GM21390 (cell line): ENCODE measurements at regions not wholly inside any gene's neighbourhood (a gene's known extent, or its start where the extent isn't known, plus 50 kb on each side); places are given as distances from the start of the nearest gene placed in this dataset.
"Not testable (repeated sequence)": the region's sequence is repeated elsewhere in the genome, so short reads cannot be mapped to it uniquely, and the experiment has no call there.

Source experiments
- ATAC-seq: cut with Tn5 transposase; IDR thresholded peaks from one replicate; pipeline ENCODE4 v1.9.1; 2021; ENCODE audit not compliant: unreplicated experiment

DNA sequence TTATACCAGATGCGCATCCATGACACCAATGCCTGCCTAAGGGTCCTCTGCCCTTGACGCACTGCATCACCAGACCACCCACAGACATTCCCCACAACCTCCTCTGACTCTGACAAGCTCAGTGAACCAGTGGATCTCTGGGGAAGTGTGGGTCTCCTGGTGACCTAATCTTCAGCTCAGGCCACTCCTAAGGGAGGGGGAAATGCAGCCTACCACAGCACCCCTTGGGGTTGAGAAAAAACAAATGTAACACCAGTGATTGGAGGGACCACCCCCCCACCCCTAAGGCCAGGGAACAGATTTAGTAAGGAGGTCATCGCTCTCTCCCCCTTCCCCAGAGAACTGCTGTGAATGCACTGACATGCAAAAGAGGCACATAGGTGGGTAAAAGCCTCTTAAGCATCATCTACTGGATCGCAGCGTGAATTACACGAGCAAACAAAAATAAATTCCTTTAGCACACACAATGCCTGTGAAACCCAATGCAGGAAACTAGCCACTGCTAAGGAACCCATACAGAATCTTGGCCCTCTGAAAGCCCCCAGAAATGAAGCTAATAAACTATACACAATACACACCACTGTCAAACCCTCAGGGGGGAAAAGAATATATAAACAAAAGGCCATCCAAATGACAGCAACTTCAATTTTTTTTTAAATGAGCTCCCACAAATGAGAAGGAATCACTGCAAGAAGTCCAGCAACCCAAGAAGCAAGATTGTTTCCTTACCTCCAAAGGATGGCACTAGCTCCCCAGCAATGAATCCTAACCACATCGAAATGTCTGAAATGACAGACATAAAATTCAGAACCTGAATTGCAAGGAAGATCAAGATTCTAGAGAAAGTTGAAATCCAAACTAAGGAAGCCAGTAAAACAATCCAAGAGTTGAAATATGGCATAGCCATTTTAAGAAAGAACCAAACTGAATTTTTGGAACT, 513.7 kb upstream of the PTGER4 start:
- no peak for ATAC-seq

DNA sequence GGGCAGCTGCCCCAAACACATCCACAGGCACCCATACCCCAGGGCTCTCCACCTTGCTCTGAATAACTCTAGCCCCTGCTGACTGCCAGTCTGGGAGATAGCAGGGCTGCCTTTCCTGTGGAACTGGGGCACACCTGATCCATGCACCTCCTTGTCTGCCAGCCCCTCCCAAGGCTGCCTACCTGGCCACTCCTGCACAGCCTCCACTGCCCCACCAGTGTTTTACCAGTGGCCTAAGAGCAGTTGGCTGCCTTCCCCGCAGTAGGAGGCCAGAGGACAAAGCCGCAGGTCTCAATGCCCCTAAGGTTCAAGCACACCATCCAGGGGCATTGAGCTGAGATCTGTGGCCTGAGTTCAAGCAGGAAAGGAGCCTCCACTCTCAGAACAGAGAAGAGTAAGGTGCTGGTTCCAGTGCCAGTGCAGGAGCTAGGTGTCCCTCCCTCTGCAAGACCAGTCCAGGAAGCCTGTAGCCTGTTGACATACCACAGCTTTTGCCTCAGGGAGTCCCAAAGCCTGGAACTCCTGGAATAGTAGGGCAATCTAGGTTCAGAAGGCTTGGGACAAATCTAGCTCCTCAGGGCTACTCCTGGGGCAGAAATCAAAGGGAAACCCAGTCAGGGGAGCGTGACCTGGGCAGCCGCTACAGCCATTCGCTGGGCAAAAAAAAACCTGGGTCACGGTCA, 514.5 kb upstream of the PTGER4 start:
- ATAC-seq: no peak

DNA sequence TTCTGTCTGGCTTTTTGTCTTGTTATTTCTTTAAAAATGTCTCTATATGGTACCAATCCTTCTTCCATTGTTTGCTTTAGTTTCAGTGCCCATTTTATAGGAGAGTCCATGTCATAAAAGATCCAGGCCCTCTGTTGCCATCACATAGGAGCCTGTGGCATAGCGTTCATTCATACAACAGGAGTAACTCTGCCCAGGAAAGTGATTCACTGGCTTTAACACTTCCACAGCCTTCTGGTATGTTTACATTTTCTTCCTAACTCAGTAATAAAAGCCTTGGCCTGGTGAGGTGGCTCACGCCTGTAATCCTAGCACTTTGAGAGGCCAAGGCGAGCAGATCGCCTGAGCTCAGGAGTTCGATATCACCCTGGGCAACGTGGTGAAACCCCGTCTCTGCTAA, 519.3 kb upstream of the PTGER4 start:
- ATAC-seq: no peak

DNA sequence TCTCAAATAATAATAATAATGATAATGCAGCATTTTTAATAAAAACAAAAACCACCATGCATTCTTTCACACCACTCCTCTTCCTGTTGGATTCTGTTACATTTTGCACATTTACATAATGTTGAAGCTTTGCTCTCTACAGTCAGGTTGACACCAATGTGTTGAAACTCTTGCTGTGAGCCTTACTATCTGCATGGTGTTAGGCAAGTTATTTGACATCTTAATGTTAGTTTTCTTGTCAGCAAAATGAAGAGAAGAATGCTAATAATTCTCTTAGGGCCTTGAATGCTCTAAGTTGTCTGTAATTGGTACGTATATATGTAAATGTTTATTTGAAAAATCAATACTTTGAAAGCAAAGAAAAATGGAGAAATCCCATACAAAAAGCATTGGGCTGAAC, 525.5 kb upstream of the PTGER4 start:
- ATAC-seq: no peak

DNA sequence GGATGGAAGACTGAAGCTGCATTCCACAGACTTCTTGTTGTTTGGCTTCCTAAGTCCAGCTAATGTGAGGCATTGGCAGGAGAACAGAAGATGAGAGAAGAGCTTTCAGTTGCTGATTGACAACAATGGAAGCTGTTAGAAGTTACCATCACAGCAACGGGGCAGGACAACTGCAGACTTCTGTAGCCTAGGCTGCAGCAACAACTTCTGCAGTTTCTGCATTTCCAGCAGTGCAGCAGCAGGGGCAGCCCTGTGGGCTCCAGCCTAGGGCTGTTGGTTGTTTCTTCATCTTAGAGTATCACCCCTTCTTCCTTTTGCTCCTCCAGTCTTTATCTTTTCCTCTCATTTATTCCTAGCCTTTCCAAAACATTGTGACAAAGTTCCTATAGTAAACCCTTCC, 528.8 kb upstream of the PTGER4 start:
- ATAC-seq: no peak

DNA sequence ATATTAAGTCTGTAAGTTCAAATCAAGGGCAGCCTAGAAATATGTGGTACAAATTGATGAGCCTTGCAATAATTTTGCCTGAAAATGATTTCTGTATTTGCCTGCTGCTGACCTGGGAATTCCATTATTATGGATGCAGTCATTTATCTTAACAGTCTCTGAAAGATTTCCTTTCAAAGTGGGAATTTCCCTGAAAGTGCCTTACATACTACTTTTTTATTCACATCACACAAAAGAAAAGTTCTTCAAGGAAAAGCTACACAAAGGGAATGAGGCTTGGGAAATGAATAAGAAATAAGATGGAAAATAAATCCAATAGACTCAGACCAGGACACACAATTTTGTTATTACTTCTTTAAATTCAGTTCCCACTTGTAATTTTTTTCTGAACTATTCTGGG, 537.8 kb upstream of the PTGER4 start:
- no peak for ATAC-seq

DNA sequence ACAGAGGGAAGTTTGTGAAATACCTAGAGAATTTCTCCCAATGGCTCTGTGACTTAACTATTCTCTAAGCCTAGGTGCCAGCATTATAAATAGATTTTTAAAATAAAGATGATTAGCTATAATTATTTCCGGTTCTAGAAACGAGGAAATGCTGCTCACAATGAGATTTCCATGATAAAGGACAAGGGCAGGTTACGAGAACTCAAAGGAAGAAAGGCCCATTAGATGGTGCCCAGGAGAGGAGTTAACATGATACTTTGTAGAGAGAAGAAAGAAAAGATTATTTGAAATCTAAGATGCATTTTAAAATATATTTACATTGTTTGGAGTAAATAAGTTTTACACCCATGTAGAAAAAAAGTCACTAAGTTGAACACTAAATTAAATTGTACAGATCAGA, 538.3 kb upstream of the PTGER4 start:
- ATAC-seq: no peak

DNA sequence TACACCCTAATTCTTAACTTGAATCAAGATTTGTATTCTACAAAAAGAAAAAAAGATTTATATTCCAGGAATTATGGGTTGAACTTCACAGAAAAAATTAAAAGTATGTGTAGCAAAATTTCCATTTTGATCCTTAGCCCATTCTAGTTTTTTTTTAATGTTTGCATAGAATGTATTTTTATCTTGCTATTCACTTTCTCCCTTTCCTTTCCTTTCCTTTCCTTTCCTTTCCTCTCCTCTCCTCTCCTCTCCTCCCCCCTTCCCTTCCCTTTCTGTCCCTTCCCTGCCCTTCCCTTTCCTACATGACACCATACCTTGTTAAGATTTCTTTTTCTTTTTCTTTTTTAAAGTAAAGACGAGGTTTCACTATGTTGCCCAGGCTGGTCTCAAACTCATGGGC, 542.5 kb upstream of the PTGER4 start:
- ATAC-seq: no peak

DNA sequence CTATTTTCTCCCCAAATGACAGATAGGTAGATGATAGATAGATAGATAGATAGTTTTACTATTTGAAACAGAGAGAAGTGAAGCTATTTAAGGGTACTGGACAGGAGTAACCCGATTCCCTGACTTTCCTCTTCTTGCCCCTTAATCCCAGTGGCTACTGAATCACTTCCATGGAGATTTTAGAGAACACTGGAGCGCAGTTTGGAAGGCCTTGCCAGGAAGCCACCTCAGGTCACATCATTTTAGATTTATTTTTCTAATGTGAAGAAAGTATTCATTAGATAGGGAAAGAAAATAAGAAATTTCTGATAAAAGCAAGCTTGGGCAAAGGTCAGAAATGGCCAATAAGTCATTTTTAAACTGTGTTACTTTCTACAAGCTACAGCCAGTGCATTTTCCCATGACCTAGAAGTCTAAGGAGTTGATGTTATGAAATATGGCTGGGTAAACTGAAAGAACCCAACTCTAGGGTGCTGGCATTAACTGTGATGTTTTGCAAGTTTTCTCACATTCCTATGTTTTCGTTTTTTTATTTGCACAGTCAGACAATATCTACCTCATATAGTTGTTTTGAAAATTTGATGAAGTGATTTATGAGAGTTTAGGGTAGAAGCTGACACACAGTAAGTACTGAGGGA, 544.7 kb upstream of the PTGER4 start:
- no peak for ATAC-seq

DNA sequence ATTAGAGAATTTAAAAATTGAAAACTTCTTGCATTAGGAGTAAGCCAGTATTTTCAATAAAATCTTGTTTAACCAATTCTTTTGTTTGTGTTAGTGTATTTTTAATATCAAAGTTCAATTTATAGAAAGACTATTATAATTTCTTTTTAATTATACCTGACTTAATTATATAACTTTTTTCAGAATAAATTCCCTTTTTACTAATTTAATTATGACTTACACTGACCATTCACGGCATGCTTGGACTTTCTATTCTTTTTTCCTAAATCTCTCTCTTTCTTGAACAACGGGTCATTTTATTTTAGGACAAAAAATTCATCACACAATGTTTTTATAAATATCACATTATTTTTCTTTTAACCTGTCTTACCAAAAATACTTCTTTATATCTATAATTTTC, 555.3 kb upstream of the PTGER4 start:
- no peak for ATAC-seq

DNA sequence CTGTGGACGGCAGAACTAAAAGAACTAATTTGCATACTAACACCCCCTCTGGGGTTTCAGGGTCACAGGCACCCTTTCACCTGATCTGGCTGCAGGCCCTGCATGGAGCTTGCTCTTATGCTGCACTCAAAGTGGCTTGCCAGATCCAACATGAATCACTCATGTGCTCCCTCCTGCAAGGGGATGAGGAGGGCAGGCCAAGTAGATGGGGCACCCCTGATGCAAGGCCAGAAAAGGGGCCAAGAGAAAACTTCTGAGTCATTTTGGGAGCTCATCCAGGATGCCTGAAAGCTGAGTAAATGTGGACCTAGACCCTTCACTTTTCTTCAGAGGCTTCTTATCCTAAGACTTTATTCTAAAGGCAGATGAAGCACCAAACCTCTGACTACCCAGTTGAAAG, 558.5 kb upstream of the PTGER4 start:
- no peak for ATAC-seq

DNA sequence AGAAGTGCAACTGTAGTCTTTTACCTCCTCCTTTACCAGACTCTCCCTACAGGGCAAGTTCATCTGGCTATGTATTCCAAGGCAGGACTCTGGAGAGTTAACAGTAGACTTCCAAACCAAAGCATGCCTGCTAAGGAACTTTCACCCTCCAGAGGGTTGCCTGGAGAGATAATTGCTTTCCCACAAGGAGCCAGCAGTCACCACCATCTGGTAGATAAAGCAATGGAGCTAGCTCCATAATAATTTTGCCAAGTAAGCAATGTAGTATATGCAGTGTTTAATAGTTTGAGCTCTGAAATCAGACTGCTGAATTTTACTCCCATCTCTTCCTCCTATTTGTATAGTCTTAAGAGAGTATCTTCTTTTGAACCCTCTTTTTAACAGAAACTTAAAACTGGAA, 566.8 kb upstream of the PTGER4 start:
- no peak for ATAC-seq

DNA sequence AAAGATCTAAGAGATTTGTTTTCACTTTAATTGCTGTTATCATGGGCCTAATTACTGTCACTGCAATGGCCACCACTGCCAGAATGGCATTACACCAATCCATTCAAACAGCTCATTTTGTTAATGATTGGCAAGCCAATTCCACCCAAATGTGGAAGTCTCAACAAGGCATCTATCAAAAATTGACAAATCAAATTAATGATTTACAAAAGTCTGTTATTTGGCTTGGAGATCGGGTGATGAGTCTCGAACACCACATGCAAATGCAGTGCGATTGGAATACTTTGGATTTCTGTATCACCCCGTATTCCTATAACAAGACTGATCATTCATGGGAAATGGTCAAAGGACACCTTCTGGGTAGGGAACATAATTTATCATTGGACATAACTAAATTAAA, 568.7 kb upstream of the PTGER4 start:
- ATAC-seq: not testable (repeated sequence)

DNA sequence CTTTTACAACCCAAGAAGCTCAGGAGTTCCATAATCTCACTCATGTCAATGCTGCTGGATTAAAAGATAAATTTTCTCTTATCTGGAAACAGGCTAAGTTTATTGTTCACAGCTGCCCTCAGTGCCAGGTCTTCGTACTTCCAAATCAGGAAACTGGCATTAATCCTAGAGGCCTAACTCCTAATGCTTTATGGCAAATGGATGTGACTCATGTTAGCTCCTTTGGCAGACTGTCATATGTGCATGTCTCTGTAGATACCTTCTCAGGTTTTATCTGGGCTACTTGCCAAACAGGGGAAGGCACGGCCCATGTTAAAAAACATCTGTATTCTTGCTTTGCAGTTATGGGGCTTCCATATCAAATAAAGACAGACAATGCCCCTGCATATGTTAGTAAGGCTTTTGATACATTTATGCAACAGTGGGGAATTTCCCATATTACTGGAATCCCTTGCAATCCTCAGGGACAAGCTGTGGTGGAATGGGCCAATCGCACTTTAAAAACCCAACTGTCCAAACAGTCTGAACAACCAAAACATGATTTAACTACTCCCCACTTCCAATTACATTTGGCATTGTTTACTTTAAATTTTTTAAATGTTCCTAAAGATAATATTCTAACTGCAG, 570.8 kb upstream of the PTGER4 start:
- not testable (repeated sequence) for ATAC-seq

DNA sequence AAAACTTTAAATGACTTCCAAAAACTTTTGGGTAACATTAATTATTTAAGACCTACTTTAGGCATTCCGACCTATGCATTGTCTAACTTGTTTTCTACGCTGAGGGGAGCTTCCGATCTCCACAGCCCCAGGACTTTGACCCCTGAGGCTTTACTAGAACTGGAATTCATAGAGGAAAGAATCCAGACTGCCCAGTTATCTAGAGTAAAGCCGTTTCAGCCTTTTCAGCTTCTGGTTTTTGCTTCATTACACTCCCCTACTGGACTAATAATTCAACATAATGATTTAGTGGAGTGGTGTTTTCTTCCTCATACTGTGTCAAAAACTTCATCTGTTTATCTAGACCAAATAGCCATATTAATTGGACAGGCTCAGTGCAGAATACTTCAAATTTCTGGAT, 571.9 kb upstream of the PTGER4 start:
- not testable (repeated sequence) for ATAC-seq

DNA sequence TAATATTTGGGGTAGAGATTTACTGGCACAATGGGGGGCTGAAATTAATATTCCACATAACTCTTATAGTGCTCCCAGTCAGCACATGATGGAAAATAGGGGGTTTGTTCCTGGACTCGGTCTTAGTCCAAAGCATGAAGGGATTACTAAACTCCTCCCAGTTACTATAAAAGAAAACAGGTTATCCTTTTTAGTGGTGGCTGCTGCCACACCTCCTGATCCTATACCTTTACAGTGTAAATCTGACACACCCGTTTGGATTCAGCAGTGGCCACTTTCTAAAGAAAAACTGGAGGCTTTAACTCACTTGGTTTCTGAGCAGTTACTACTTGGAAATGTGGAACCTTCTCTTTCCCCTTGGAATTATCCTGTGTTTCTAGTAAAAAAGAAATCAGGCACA, 572.9 kb upstream of the PTGER4 start:
- ATAC-seq: no peak

DNA sequence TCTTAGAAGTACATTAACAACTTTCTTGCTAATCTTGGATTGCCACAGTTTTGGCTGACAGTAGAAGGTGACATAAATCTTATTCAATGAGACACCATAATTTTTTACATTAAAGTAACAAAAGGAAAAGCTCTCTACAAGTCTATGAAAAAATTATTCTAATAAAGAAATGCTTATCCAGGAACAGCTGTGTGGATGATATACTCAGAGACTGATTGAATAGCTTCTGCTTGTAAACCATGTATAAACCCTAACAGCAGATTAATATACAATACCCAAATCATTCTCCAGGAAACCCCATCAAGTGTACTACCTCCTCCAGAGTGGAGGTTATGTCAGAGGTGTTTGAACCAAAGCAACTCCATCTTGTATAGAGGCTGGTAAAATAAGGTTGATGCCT, 581.4 kb upstream of the PTGER4 start:
- no peak for ATAC-seq

DNA sequence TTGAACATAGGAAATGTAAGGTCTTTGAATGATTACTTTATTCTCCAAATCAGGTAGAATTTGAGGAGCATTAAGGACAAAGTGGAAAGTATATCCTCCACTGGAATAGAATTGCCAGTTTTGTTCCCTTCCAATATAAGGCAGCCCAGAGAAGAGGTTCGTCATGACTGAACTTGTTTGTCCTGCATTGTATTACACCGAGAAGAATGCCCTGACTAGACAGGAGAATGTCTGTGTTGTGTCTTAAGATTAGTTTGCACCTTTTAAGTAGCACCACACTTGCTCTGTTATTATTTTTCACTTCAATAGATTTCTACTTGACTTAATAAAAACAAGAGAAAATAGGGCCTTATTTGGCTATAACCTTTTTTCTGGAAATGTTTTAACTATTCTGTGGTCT, 586.2 kb upstream of the PTGER4 start:
- no peak for ATAC-seq

DNA sequence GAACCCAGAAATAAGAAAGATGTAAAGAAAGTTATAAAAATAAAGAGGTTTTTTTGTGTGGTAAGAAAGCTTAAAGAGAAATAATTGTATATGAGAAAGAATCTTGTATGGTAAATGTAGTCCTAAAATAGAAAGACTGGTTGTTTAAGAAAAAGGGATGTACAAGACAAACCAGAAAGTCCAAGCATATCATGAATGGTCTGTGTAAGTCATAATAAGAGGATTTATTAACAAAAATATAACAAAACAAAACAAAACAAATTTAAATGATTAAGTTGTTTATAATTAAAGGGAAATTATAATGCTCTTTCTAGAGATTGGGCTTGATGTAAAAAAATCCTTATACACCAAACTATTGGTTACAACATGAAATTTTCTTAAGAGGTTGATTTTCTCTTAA, 590.4 kb upstream of the PTGER4 start:
- ATAC-seq: no peak

DNA sequence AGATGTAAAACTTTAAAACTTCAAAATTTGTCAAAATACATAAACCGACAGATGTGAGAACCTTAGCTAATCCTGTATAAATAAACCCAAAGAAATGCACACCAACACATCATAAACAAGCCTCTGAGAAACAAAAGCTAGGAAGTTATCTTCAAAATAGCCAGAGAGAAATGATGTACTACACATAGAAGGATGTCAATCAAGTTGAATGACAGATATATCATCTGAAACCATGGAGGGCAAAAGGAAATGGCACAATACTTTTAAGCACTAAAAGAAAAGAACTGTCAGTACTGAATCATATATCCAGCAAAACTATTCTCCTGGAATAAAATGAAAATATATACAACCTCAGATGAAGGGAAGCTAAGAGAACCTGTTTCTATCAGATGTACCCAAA, 595.1 kb upstream of the PTGER4 start:
- ATAC-seq: no peak

DNA sequence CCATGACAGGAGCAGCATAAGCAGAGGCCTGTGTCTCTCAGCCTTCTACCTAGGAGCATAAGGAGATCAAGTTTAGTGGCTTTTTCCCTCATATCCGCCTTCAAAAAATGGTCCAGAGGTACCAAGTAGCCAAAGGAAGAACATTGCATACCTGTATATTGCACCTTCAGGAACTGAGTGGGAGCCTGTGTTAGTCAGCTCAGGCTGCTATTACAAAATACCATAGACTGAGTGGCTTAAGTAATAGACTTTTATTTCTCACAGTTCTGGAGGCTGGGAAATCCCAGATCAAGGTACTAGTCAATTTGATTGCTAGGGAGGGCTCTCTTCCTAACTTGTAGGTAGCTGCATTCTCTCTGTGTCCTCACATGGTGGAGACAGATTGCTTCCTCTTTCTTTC, 597.4 kb upstream of the PTGER4 start:
- no peak for ATAC-seq

DNA sequence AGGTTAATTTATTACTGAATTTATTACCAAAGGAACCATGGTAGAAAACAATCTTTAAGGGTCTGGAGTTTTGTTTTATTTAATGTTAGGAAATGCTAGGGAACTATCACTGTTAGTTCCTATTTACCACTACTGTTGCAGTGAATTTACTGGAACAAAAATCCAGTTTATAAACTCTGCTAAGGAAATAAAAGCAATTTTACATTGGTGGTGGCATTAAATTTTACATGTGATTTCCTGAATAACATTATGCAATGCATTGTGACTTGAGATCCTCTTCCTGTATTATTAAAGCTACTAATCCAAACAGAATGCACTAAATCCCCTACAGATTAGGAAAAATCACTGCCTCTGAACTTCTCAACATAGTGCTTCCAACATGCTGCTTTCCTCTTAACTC, 599.5 kb upstream of the PTGER4 start:
- ATAC-seq: no peak
